Amniotic stem cell (primary cell): ENCODE measurements at regions not wholly inside any gene's neighbourhood (a gene's known extent, or its start where the extent isn't known, plus 50 kb on each side); places are given as distances from the start of the nearest gene placed in this dataset.

ENCODE experiments used
- DNase-seq: peaks from one replicate; lab custom pipeline; 2025; lab: John Stamatoyannopoulos, UW

DNA sequence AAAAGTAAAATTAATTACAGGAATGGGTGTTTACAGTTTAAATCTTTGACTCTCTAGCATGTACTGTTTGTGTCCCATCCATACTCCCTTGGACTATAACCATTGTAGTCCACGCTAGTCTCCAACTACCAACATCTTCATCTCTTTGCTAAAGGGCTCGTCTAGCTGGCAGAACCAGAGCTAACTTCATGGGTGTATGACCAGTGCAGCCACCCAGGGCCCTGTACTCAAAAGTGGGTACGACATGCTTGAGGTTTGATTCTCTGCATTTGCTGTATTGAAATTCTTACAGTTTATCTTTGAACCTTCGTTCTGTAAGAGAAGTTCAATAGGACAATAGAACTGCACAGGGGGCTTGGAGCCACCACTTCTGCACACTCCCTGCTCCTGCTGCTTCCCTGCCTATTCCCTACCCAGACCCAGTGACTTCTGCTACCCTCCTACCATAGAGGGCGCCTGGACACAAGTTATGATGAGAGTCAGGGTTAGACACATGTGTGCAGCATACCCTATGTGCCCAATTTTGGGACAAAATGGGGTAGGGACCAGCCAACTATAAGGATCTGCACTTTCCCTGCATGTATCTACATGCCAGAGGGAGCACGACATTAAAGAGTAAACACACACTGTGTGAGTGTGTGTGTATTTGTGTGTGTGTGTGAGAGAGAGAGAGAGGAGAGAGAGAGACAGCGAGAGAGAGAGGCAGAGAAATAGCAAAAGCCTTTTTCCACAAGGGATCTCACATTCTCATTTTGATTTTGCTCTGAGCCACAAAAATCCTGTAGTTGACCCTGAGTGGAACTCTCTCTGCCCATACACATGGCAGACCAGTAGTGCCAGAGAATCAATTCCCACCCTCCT lies 59.0 kb upstream of the NECTIN3 start:
- DNase-seq, result no peak
